ENCODE measurements at regions not wholly inside any gene's neighbourhood (a gene's known extent, or its start where the extent isn't known, plus 50 kb on each side); places are given as distances from the start of the nearest gene placed in this dataset.
"Not testable (repeated sequence)": the region's sequence is repeated elsewhere in the genome, so short reads cannot be mapped to it uniquely, and the experiment has no call there.

GRCh38 chr7:115631782-115632181, 398.8 kb downstream of the TFEC start:
- Mint-ChIP-seq H3K27me3 (ENCODE audit: low read depth, poor library complexity) (peaks cover 2% of the 10 kb centered on the region), H3K27ac (no peak overlapping the region), H3K36me3 (ENCODE audit: low read depth) (no peaks in the 10 kb centered on the region), H3K9me3 (no peaks in the 10 kb centered on the region), H3K4me1 (no peaks in the 10 kb centered on the region), H3K4me3 (no peak overlapping the region)
- no peak for DNase-seq
- TF ChIP-seq, protein P1, sequence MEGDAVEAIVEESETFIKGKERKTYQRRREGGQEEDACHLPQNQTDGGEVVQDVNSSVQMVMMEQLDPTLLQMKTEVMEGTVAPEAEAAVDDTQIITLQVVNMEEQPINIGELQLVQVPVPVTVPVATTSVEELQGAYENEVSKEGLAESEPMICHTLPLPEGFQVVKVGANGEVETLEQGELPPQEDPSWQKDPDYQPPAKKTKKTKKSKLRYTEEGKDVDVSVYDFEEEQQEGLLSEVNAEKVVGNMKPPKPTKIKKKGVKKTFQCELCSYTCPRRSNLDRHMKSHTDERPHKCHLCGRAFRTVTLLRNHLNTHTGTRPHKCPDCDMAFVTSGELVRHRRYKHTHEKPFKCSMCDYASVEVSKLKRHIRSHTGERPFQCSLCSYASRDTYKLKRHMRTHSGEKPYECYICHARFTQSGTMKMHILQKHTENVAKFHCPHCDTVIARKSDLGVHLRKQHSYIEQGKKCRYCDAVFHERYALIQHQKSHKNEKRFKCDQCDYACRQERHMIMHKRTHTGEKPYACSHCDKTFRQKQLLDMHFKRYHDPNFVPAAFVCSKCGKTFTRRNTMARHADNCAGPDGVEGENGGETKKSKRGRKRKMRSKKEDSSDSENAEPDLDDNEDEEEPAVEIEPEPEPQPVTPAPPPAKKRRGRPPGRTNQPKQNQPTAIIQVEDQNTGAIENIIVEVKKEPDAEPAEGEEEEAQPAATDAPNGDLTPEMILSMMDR (IDR thresholded peaks at IDR 0.05), result no peak

- Mint-ChIP-seq H3K27me3 (ENCODE audit: low read depth, poor library complexity) (peaks cover 2% of the 10 kb centered on the region), H3K4me3 (no peak overlapping the region), H3K4me1 (no peaks in the 10 kb centered on the region), H3K36me3 (ENCODE audit: low read depth) (no peaks in the 10 kb centered on the region), H3K27ac (no peak overlapping the region), H3K9me3 (no peaks in the 10 kb centered on the region)
- TF ChIP-seq, protein P1 (IDR thresholded peaks at IDR 0.05), result no peak
- no peak for DNase-seq
Observed at GRCh38 chr7:115630049-115630448, 400.5 kb downstream of the TFEC start.

DNA sequence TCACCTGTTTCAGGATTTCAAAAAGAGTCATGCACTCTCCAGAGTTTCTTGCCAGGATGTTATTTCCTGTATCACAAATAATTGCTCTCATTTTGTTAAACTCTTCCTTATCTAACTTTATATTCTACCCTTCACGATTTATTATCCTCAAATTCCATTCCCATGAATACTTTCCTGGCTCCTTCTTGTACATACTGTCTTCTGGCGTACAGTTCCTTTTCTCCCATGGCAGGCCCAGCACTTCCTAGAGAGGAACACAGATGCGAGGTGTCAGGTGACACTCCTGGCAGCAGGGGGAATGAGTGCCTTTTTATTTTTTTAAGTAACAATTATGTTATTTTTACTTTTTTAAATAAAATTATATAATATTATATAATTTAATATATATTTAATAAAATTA, 411.9 kb downstream of the TFEC start:
- H3K27me3 Mint-ChIP-seq (ENCODE audit: low read depth, poor library complexity), result no peaks in the 10 kb centered on the region
- peaks cover 17% of the 10 kb centered on the region for H3K4me1 Mint-ChIP-seq
- no peaks in the 10 kb centered on the region for H3K9me3 Mint-ChIP-seq
- H3K27ac Mint-ChIP-seq, result no peak overlapping the region
- DNase-seq, result no peak
- TF ChIP-seq, protein P1 (IDR thresholded peaks at IDR 0.05), result no peak
- no peaks in the 10 kb centered on the region for H3K36me3 Mint-ChIP-seq (ENCODE audit: low read depth)
- no peak overlapping the region for H3K4me3 Mint-ChIP-seq

- DNase-seq, result no peak
- H3K36me3 Mint-ChIP-seq (ENCODE audit: low read depth), result no peaks in the 10 kb centered on the region
- peaks cover 5% of the 10 kb centered on the region for H3K4me1 Mint-ChIP-seq
- no peaks in the 10 kb centered on the region for H3K27me3 Mint-ChIP-seq (ENCODE audit: low read depth, poor library complexity)
- TF ChIP-seq, protein P1 (IDR thresholded peaks at IDR 0.05), result no peak
- no peaks in the 10 kb centered on the region for H3K9me3 Mint-ChIP-seq
- no peak overlapping the region for H3K4me3 Mint-ChIP-seq
- no peak overlapping the region for H3K27ac Mint-ChIP-seq
Observed at GRCh38 chr7:115613836-115614235, 416.7 kb downstream of the TFEC start.

DNA sequence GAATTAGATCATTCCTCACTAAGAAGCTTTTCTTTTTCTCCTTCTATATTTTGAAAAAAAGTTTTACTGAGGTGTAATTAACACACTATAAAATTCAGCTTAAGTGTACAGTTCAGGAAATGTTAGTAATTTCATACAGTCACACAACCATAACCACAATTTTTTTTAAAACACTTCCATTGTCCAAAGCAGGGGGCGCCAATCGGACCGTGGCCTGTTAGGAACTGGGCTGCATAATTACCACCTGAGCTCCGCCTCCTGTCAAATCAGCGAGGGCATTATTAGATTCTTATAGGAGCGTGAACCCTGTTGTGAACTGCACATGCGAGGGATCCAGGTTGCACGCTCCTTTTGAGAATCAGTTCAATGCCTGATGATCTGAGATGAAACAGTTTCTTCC, 427.1 kb downstream of the TFEC start:
- DNase-seq, result no peak
- Mint-ChIP-seq H3K27ac (no peak overlapping the region), H3K27me3 (ENCODE audit: low read depth, poor library complexity) (no peaks in the 10 kb centered on the region), H3K9me3 (peaks cover 7% of the 10 kb centered on the region), H3K36me3 (ENCODE audit: low read depth) (no peaks in the 10 kb centered on the region), H3K4me1 (no peaks in the 10 kb centered on the region), H3K4me3 (no peak overlapping the region)
- TF ChIP-seq, protein P1 (IDR thresholded peaks at IDR 0.05), result peak; percentile 7

- peaks cover 32% of the 10 kb centered on the region for H3K9me3 Mint-ChIP-seq
- H3K36me3 Mint-ChIP-seq (ENCODE audit: low read depth), result no peaks in the 10 kb centered on the region
- H3K27me3 Mint-ChIP-seq (ENCODE audit: low read depth, poor library complexity), result no peaks in the 10 kb centered on the region
- H3K4me3 Mint-ChIP-seq, result no peak overlapping the region
- no peak for DNase-seq
- H3K4me1 Mint-ChIP-seq, result no peaks in the 10 kb centered on the region
- no peak overlapping the region for H3K27ac Mint-ChIP-seq
- TF ChIP-seq, protein P1 (IDR thresholded peaks at IDR 0.05), result no peak
Observed at GRCh38 chr7:115600207-115600606, 430.4 kb downstream of the TFEC start.

DNA sequence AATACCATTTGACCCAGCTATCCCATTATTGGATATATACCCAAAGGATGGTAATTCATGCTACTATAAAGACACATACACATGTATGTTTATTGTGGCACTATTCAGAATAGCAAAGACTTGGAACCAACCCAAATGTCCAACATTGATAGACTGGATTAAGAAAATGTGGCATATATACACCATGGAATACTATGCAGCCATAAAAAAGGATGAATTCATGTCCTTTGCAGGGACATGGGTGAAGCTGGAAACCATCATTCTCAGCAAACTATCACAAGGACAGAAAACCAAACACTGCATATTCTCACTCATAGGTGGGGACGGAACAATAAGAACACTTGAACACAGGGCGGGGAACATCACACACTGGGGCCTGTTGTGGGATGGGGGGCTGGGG, 431.4 kb downstream of the TFEC start:
- H3K9me3 Mint-ChIP-seq, result peaks cover 39% of the 10 kb centered on the region
- H3K36me3 Mint-ChIP-seq (ENCODE audit: low read depth); H3K4me1 Mint-ChIP-seq; DNase-seq; H3K27me3 Mint-ChIP-seq (ENCODE audit: low read depth, poor library complexity); H3K27ac Mint-ChIP-seq; H3K4me3 Mint-ChIP-seq: not testable (repeated sequence)

DNA sequence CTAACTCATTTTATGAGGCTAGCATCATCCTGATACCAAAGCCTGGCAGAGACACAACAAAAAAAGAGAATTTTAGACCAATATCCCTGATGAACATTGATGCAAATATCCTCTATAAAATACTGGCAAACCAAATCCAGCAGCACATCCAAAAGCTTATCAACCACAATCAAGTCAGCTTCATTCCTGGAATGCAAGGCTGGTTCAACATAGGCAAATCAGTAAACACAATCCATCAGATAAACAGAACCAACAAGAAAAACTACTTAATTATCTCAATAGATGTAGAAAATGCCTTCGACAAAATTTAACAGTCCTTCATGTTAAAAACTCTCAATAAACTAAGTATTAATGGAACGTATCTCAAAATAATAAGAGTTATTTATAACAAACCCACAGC, 433.3 kb downstream of the TFEC start:
- not testable (repeated sequence) for H3K27ac Mint-ChIP-seq; H3K4me1 Mint-ChIP-seq; H3K36me3 Mint-ChIP-seq (ENCODE audit: low read depth); DNase-seq; H3K27me3 Mint-ChIP-seq (ENCODE audit: low read depth, poor library complexity); H3K4me3 Mint-ChIP-seq
- H3K9me3 Mint-ChIP-seq, result peaks cover 39% of the 10 kb centered on the region

Measured in nephron progenitor cell (in vitro differentiated cells).